ENCODE measurements at regions not wholly inside any gene's neighbourhood (a gene's known extent, or its start where the extent isn't known, plus 50 kb on each side); places are given as distances from the start of the nearest gene placed in this dataset.
"Not testable (repeated sequence)": the region's sequence is repeated elsewhere in the genome, so short reads cannot be mapped to it uniquely, and the experiment has no call there.

DNA sequence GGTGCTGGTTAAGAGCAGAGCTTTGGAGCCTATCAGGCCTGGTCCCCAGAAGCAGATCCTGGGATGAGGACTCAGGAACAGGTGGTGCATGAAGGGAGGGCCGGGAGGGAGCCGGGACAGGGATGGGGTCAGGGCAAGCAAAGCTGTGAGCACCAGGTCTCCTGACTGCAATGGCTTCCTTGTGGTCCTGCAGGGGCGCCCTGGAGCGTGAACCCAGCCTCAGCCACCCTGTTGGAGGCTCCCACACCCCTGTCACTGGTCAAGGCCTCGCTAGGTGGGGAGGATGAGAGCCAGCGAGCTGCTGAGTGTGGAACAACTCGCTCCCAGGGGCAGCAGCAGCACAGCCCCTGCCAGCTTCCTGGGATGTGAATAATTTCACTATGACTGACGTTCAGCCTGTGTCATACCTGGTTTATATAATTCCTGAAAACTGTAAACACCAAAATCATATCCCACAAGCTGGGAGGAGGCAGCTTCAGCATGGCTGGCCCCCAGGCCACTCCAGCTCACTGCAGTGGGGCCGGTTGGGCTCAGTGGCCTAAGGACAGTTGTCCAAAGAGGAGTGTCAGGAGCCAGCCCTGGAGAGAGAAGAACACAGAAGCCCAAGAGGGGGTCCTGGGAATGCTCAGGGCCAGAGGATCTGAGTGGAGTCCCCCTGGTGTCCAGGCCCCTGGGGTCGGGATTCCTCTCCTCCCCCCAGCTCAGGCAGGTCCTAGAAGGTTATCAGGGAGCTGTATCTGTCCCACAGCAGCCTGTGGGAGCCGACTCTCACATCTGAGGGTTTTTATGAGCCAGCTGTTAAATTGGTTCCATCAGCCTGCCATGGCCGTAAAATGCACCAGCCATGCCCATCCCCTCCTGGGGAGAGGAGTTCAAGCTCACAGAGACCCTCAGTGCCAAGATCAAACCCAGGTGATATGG, 272.9 kb downstream of the ADGRD1 start:
- Histone ChIP-seq H3K36me3 (ENCODE audit: control insufficient read depth, insufficient read depth, low read length) (no peaks in the 10 kb centered on the region), H3K4me3 (ENCODE audit: low read depth, low read length) (no peak overlapping the region), H3K27me3 (ENCODE audit: control insufficient read depth, insufficient read depth, low read length) (no peaks in the 10 kb centered on the region)
- CTCF ChIA-PET, result no interaction called here
- POLR2A ChIA-PET, result no interaction called here
- DNase-seq (ENCODE audit: low read depth), result no peak
- no peak for TF ChIP-seq CTCF (IDR thresholded peaks at IDR 0.05; ENCODE audit: insufficient read depth, low read depth, low read length)

GRCh38 chr12:131227641-131228040, 273.9 kb downstream of the ADGRD1 start:
- CTCF ChIA-PET; POLR2A ChIA-PET; DNase-seq (ENCODE audit: low read depth); H3K27me3 ChIP-seq (ENCODE audit: control insufficient read depth, insufficient read depth, low read length); H3K36me3 ChIP-seq (ENCODE audit: control insufficient read depth, insufficient read depth, low read length); H3K4me3 ChIP-seq (ENCODE audit: low read depth, low read length): not testable (repeated sequence)

DNA sequence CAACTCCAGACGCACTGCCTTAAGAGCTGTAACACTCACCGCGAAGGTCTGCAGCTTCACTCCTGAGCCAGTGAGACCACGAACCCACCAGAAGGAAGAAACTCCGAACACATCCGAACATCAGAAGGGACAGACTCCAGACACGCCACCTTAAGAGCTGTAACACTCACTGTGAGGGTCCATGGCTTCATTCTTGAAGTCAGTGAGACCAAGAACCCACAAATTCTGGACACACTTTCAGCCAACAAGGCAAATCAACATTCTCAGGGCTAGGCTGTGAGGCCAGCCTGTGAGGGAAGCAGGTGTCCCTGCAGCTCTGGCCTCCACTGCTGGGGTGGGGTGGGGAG, 275.3 kb downstream of the ADGRD1 start:
- H3K27me3 ChIP-seq (ENCODE audit: control insufficient read depth, insufficient read depth, low read length); H3K36me3 ChIP-seq (ENCODE audit: control insufficient read depth, insufficient read depth, low read length); H3K4me3 ChIP-seq (ENCODE audit: low read depth, low read length); DNase-seq (ENCODE audit: low read depth); CTCF ChIA-PET; POLR2A ChIA-PET: not testable (repeated sequence)

GRCh38 chr12:131229426-131230339, 276.0 kb downstream of the ADGRD1 start:
- no peaks in the 10 kb centered on the region for H3K36me3 ChIP-seq (ENCODE audit: control insufficient read depth, insufficient read depth, low read length)
- POLR2A ChIA-PET, result no interaction called here
- no peak for TF ChIP-seq CTCF (IDR thresholded peaks at IDR 0.05; ENCODE audit: insufficient read depth, low read depth, low read length)
- no peak overlapping the region for H3K4me3 ChIP-seq (ENCODE audit: low read depth, low read length)
- CTCF ChIA-PET, result interaction anchor here (0.6 kb wide), 1 partner anchor 578 kb away, joined by 3 read pairs; no protein-coding TSS in a partner anchor
- H3K27me3 ChIP-seq (ENCODE audit: control insufficient read depth, insufficient read depth, low read length), result no peaks in the 10 kb centered on the region
- no peak for DNase-seq (ENCODE audit: low read depth)

GRCh38 chr12:131230340-131231031, 276.8 kb downstream of the ADGRD1 start:
- POLR2A ChIA-PET, result no interaction called here
- CTCF ChIA-PET, result no interaction called here
- Histone ChIP-seq H3K27me3 (ENCODE audit: control insufficient read depth, insufficient read depth, low read length) (no peaks in the 10 kb centered on the region), H3K36me3 (ENCODE audit: control insufficient read depth, insufficient read depth, low read length) (no peaks in the 10 kb centered on the region), H3K4me3 (ENCODE audit: low read depth, low read length) (no peak overlapping the region)
- no peak for TF ChIP-seq CTCF (IDR thresholded peaks at IDR 0.05; ENCODE audit: insufficient read depth, low read depth, low read length)
- no peak for DNase-seq (ENCODE audit: low read depth)
